ENCODE measurements at regions not wholly inside any gene's neighbourhood (a gene's known extent, or its start where the extent isn't known, plus 50 kb on each side); places are given as distances from the start of the nearest gene placed in this dataset.

DNA sequence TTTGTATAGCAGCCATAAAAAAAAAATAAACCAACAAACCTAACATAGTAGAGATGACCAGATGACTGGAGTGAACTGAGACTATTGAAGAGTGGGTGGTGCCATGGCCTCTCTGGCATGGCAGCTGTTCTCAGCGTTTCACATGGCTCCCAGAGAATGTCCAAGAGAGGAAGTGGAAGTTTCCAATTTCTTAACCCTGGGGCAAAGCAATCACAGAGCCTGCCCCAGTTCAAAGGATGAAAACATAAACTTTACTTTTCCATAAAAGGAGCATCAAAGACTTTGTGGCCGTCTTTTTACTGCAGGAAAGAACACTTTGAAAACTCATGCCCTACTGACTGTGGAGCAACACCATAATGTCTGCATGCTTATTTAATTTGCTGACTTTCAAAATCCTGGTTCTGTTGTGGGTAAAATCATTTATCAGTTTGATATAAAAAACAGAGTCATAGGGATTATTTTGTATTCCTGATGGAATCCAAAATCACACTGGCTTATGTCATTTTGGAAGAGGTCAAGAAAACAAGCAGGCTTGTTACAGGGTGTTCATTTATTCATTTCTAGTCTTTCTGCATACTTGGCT is 165.4 kb downstream of the SLC35B3 start:
- TF ChIP-seq EZH2 (IDR thresholded peaks at IDR 0.05; ENCODE audit: low read length, missing control alignments) = no peak
- TF ChIP-seq, protein P1, sequence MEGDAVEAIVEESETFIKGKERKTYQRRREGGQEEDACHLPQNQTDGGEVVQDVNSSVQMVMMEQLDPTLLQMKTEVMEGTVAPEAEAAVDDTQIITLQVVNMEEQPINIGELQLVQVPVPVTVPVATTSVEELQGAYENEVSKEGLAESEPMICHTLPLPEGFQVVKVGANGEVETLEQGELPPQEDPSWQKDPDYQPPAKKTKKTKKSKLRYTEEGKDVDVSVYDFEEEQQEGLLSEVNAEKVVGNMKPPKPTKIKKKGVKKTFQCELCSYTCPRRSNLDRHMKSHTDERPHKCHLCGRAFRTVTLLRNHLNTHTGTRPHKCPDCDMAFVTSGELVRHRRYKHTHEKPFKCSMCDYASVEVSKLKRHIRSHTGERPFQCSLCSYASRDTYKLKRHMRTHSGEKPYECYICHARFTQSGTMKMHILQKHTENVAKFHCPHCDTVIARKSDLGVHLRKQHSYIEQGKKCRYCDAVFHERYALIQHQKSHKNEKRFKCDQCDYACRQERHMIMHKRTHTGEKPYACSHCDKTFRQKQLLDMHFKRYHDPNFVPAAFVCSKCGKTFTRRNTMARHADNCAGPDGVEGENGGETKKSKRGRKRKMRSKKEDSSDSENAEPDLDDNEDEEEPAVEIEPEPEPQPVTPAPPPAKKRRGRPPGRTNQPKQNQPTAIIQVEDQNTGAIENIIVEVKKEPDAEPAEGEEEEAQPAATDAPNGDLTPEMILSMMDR (conservative IDR thresholded peaks at IDR 0.05 in 1 of 2, IDR thresholded peaks at IDR 0.05 in 1 of 2; ENCODE audit: low read depth in 1 of 2, low read length in 2 of 2) = no peak
